Endodermal cell (in vitro differentiated cells): ENCODE measurements at regions not wholly inside any gene's neighbourhood (a gene's known extent, or its start where the extent isn't known, plus 50 kb on each side); places are given as distances from the start of the nearest gene placed in this dataset.

ENCODE experiments used
- DNase-seq: peaks from one replicate; pipeline ENCODE4 v3.0.0-alpha.2; 2017
- H3K27ac ChIP-seq: 2 replicates; pipeline ENCODE4 v1.5.1; 2013; ENCODE audit warnings: mild to moderate bottlenecking, low read depth, low read length, moderate library complexity
- H3K27me3 ChIP-seq: 2 replicates; pipeline ENCODE4 v1.6.1; 2013; ENCODE audit warnings: mild to moderate bottlenecking, low read length, moderate library complexity; ENCODE audit not compliant: insufficient read depth, control insufficient read depth, poor library complexity, severe bottlenecking
- H3K36me3 ChIP-seq: 2 replicates; pipeline ENCODE4 v1.7.0; 2013; ENCODE audit warnings: mild to moderate bottlenecking, low read length, moderate library complexity; ENCODE audit not compliant: control insufficient read depth, insufficient read depth
- H3K4me1 ChIP-seq: one replicate; pipeline ENCODE4 v1.7.0; 2013; ENCODE audit warnings: low read length; ENCODE audit not compliant: control insufficient read depth, insufficient read depth
- H3K4me3 ChIP-seq: 2 replicates; pipeline ENCODE4 v1.5.1; 2013; ENCODE audit warnings: mild to moderate bottlenecking, low read length, moderate library complexity
- H3K9ac ChIP-seq: 2 replicates; pipeline ENCODE4 v1.6.1; 2013; ENCODE audit warnings: mild to moderate bottlenecking, low read length, moderate library complexity; ENCODE audit not compliant: poor library complexity, severe bottlenecking; ENCODE audit errors: extremely low read depth
- H3K9me3 ChIP-seq: 2 replicates; pipeline ENCODE4 v1.6.1; 2013; ENCODE audit warnings: mild to moderate bottlenecking, low read length, moderate library complexity; ENCODE audit not compliant: control insufficient read depth
- H3K27ac Mint-ChIP-seq: 2 replicates; pipeline ENCODE4 v1.8.0; 2020; ENCODE audit warnings: mixed read lengths
- H3K27me3 Mint-ChIP-seq: 2 replicates; pipeline ENCODE4 v1.8.0; 2021; ENCODE audit warnings: mild to moderate bottlenecking, mixed read lengths; ENCODE audit not compliant: insufficient read depth
- H3K36me3 Mint-ChIP-seq: 2 replicates; pipeline ENCODE4 v1.8.0; 2020; ENCODE audit warnings: low read depth, mixed read lengths
- H3K4me1 Mint-ChIP-seq: 2 replicates; pipeline ENCODE4 v1.8.0; 2020; ENCODE audit warnings: mixed read lengths
- H3K4me3 Mint-ChIP-seq: 2 replicates; pipeline ENCODE4 v1.8.0; 2020; ENCODE audit warnings: mild to moderate bottlenecking, moderate library complexity, mixed read lengths
- H3K9me3 Mint-ChIP-seq: 2 replicates; pipeline ENCODE4 v1.8.0; 2020; ENCODE audit warnings: mild to moderate bottlenecking, mixed read lengths
- WGBS, 2 experiments: methylation state at CpG; one replicate each; pipeline versions ENCODE4 v1.1.5 to v1.1.7; 2013; ENCODE audit warnings: missing lambda C conversion rate in 2 of 2, mixed read lengths in 1 of 2; ENCODE audit not compliant: insufficient coverage in 1 of 2, insufficient read length in 1 of 2; 5-methylcytosine and 5-hydroxymethylcytosine counted together
- TF ChIP-seq, protein P1 (sequence below): fragments of 200-600 bp; sonication (generic); conservative IDR thresholded peaks from 2 replicates; pipeline ENCODE4 v1.5.0; 2021; ENCODE audit warnings: antibody characterized with exemption, mild to moderate bottlenecking

- H3K4me1 ChIP-seq, result peaks cover 9% of the 10 kb centered on the region
- H3K27me3 ChIP-seq, result no peaks in the 10 kb centered on the region
- DNase-seq, result no peak
- Mint-ChIP-seq H3K9me3 (peaks cover 6% of the 10 kb centered on the region), H3K4me3 (no peak overlapping the region), H3K27me3 (no peaks in the 10 kb centered on the region), H3K27ac (no peak overlapping the region), H3K36me3 (no peaks in the 10 kb centered on the region), H3K4me1 (peaks cover 5% of the 10 kb centered on the region)
- H3K9me3 ChIP-seq, result no peaks in the 10 kb centered on the region
- no peak overlapping the region for H3K27ac ChIP-seq
- TF ChIP-seq, protein P1, sequence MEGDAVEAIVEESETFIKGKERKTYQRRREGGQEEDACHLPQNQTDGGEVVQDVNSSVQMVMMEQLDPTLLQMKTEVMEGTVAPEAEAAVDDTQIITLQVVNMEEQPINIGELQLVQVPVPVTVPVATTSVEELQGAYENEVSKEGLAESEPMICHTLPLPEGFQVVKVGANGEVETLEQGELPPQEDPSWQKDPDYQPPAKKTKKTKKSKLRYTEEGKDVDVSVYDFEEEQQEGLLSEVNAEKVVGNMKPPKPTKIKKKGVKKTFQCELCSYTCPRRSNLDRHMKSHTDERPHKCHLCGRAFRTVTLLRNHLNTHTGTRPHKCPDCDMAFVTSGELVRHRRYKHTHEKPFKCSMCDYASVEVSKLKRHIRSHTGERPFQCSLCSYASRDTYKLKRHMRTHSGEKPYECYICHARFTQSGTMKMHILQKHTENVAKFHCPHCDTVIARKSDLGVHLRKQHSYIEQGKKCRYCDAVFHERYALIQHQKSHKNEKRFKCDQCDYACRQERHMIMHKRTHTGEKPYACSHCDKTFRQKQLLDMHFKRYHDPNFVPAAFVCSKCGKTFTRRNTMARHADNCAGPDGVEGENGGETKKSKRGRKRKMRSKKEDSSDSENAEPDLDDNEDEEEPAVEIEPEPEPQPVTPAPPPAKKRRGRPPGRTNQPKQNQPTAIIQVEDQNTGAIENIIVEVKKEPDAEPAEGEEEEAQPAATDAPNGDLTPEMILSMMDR, result no peak
- H3K4me3 ChIP-seq, result no peak overlapping the region
- H3K9ac ChIP-seq, result no peak overlapping the region
- H3K36me3 ChIP-seq, result no peaks in the 10 kb centered on the region
Observed at GRCh38 chr12:30437616-30438015, 258.1 kb downstream of the IPO8 start.

- 50 to 74% methylated on average over 2 to 5 of the region's 5 CpGs for WGBS, 2 experiments
- no peak overlapping the region for H3K27ac Mint-ChIP-seq
- Histone ChIP-seq H3K27ac (no peak overlapping the region), H3K9me3 (no peaks in the 10 kb centered on the region), H3K4me3 (no peak overlapping the region), H3K36me3 (no peaks in the 10 kb centered on the region), H3K4me1 (peaks cover 9% of the 10 kb centered on the region), H3K9ac (no peak overlapping the region), H3K27me3 (no peaks in the 10 kb centered on the region)
- H3K9me3 Mint-ChIP-seq, result peaks cover 9% of the 10 kb centered on the region
- H3K4me1 Mint-ChIP-seq, result peaks cover 5% of the 10 kb centered on the region
- no peak for DNase-seq
- H3K4me3 Mint-ChIP-seq, result no peak overlapping the region
- no peaks in the 10 kb centered on the region for H3K36me3 Mint-ChIP-seq
- TF ChIP-seq, protein P1, result no peak
- no peaks in the 10 kb centered on the region for H3K27me3 Mint-ChIP-seq
Observed at GRCh38 chr12:30437044-30437443, 258.6 kb downstream of the IPO8 start.

DNA sequence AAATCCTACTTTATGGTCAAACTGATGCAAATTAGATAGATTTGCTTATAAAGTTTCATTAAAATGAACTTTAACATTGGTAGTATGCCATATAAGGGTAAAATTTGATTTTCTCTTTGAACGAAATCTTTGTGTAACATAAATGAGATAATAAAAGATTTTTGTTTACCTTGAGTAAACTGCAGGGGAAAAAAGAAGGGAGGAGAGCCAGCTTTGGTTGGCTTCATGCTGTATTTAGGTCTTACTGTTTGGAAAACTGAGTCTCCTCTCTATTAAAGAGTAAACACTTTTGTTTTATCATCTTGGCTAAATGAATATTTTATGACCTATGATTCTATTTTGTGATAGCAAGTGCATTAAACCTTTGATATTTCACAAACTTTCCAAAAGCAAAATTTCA is 267.6 kb downstream of the IPO8 start:
- H3K9ac ChIP-seq, result no peak overlapping the region
- DNase-seq, result no peak
- no peak overlapping the region for H3K27ac ChIP-seq
- Mint-ChIP-seq H3K4me1 (no peaks in the 10 kb centered on the region), H3K27ac (no peak overlapping the region), H3K9me3 (peaks cover 83% of the 10 kb centered on the region), H3K4me3 (no peak overlapping the region), H3K36me3 (peaks cover 9% of the 10 kb centered on the region), H3K27me3 (no peaks in the 10 kb centered on the region)
- H3K9me3 ChIP-seq, result peaks cover 30% of the 10 kb centered on the region
- 82% methylated on average over 1 of the region's 1 CpG; no CpG with 5 or more reads in 1 of the 2 experiments for WGBS, 2 experiments
- H3K27me3 ChIP-seq, result no peaks in the 10 kb centered on the region
- TF ChIP-seq, protein P1, result no peak
- H3K4me1 ChIP-seq, result no peaks in the 10 kb centered on the region
- H3K36me3 ChIP-seq, result no peaks in the 10 kb centered on the region
- H3K4me3 ChIP-seq, result no peak overlapping the region
